ENCODE measurements at regions not wholly inside any gene's neighbourhood (a gene's known extent, or its start where the extent isn't known, plus 50 kb on each side); places are given as distances from the start of the nearest gene placed in this dataset.

GRCh38 chr4:30429813-30430761 is 290.1 kb upstream of the PCDH7 start:
- H2AFZ ChIP-seq = no peak overlapping the region
- no peaks in the 10 kb centered on the region for H3K36me3 ChIP-seq (ENCODE audit: low read depth)
- no peak overlapping the region for H3K9ac ChIP-seq
- H3K79me2 ChIP-seq (ENCODE audit: insufficient read depth) = no peaks in the 10 kb centered on the region
- no peaks in the 10 kb centered on the region for H3K4me1 ChIP-seq (ENCODE audit: insufficient read depth)
- 37 to 40% methylated on average over 6 of the region's 6 CpGs for WGBS, 2 experiments (ENCODE audit: low coverage in 1 of 2, low lambda C conversion rate in 2 of 2, missing lambda C conversion rate in 2 of 2)
- H3K4me2 ChIP-seq (ENCODE audit: unreplicated experiment) = no peak overlapping the region
- in situ Hi-C loops (cut with MboI) = no loop called here
- peaks cover 5% of the 10 kb centered on the region for H3K9me3 ChIP-seq (ENCODE audit: low read depth)
- H3F3A ChIP-seq (ENCODE audit: insufficient read depth) = no peaks in the 10 kb centered on the region
- H3K4me3 ChIP-seq = no peak overlapping the region
- no peaks in the 10 kb centered on the region for H4K20me1 ChIP-seq (ENCODE audit: insufficient read depth)
- no peak overlapping the region for H3K27ac ChIP-seq
- DNase-seq = peak; percentile 65
- H3K27me3 ChIP-seq (replicated peaks; ENCODE audit: insufficient read depth) = no peaks in the 10 kb centered on the region
- no peaks in the 10 kb centered on the region for H3K9me2 ChIP-seq (ENCODE audit: insufficient read depth)
- TF ChIP-seq EZH2 (IDR thresholded peaks at IDR 0.05; ENCODE audit: insufficient read depth, poor library complexity, severe bottlenecking) (no peak), EZH2phosphoT487 (IDR thresholded peaks at IDR 0.05; ENCODE audit: insufficient read depth, low read depth) (no peak)

GRCh38 chr4:30434656-30435055 is 285.5 kb upstream of the PCDH7 start:
- Histone ChIP-seq H3K79me2 (ENCODE audit: insufficient read depth) (no peaks in the 10 kb centered on the region), H2AFZ (no peak overlapping the region), H3K4me1 (ENCODE audit: insufficient read depth) (no peaks in the 10 kb centered on the region), H3K9ac (no peak overlapping the region), H3F3A (ENCODE audit: insufficient read depth) (no peaks in the 10 kb centered on the region), H3K9me2 (ENCODE audit: insufficient read depth) (no peaks in the 10 kb centered on the region), H3K36me3 (ENCODE audit: low read depth) (no peaks in the 10 kb centered on the region), H4K20me1 (ENCODE audit: insufficient read depth) (no peaks in the 10 kb centered on the region), H3K4me2 (ENCODE audit: unreplicated experiment) (no peak overlapping the region), H3K9me3 (ENCODE audit: low read depth) (no peaks in the 10 kb centered on the region), H3K27ac (no peak overlapping the region), H3K4me3 (no peak overlapping the region), H3K27me3 (replicated peaks; ENCODE audit: insufficient read depth) (no peaks in the 10 kb centered on the region)
- no peak for TF ChIP-seq EZH2phosphoT487 (IDR thresholded peaks at IDR 0.05; ENCODE audit: insufficient read depth, low read depth)
- TF ChIP-seq EZH2 (IDR thresholded peaks at IDR 0.05; ENCODE audit: insufficient read depth, poor library complexity, severe bottlenecking) = no peak
- in situ Hi-C loops (cut with MboI) = no loop called here
- DNase-seq = no peak
- WGBS, 2 experiments (ENCODE audit: low coverage in 1 of 2, low lambda C conversion rate in 2 of 2, missing lambda C conversion rate in 2 of 2) = 23 to 30% methylated on average over 2 of the region's 2 CpGs

- Histone ChIP-seq H2AFZ (no peak overlapping the region), H3K9ac (no peak overlapping the region), H3K9me2 (ENCODE audit: insufficient read depth) (no peaks in the 10 kb centered on the region), H3K4me1 (ENCODE audit: insufficient read depth) (no peaks in the 10 kb centered on the region), H4K20me1 (ENCODE audit: insufficient read depth) (no peaks in the 10 kb centered on the region), H3K36me3 (ENCODE audit: low read depth) (no peaks in the 10 kb centered on the region), H3K4me3 (no peak overlapping the region), H3K27me3 (replicated peaks; ENCODE audit: insufficient read depth) (no peaks in the 10 kb centered on the region), H3K27ac (no peak overlapping the region), H3K9me3 (ENCODE audit: low read depth) (no peaks in the 10 kb centered on the region), H3F3A (ENCODE audit: insufficient read depth) (no peaks in the 10 kb centered on the region), H3K4me2 (ENCODE audit: unreplicated experiment) (no peak overlapping the region), H3K79me2 (ENCODE audit: insufficient read depth) (no peaks in the 10 kb centered on the region)
- WGBS, 2 experiments (ENCODE audit: low coverage in 1 of 2, low lambda C conversion rate in 2 of 2, missing lambda C conversion rate in 2 of 2) = 31 to 33% methylated on average over 1 of the region's 1 CpG
- no peak for DNase-seq
- in situ Hi-C loops (cut with MboI) = no loop called here
- TF ChIP-seq EZH2 (IDR thresholded peaks at IDR 0.05; ENCODE audit: insufficient read depth, poor library complexity, severe bottlenecking) = no peak
- TF ChIP-seq EZH2phosphoT487 (IDR thresholded peaks at IDR 0.05; ENCODE audit: insufficient read depth, low read depth) = no peak
Measured at GRCh38 chr4:30436394-30436793, 283.8 kb upstream of the PCDH7 start.

- in situ Hi-C loops (cut with MboI) = no loop called here
- TF ChIP-seq EZH2 (IDR thresholded peaks at IDR 0.05; ENCODE audit: insufficient read depth, poor library complexity, severe bottlenecking) (no peak), EZH2phosphoT487 (IDR thresholded peaks at IDR 0.05; ENCODE audit: insufficient read depth, low read depth) (no peak)
Measured at GRCh38 chr4:30437316-30437715, 282.9 kb upstream of the PCDH7 start.

More at GRCh38 chr4:30437316-30437715, 282.9 kb upstream of the PCDH7 start:
- 16 to 29% methylated on average over 3 of the region's 3 CpGs for WGBS, 2 experiments (ENCODE audit: low coverage in 1 of 2, low lambda C conversion rate in 2 of 2, missing lambda C conversion rate in 2 of 2)
- H3K9me2 ChIP-seq (ENCODE audit: insufficient read depth) = no peaks in the 10 kb centered on the region
- no peaks in the 10 kb centered on the region for H3K36me3 ChIP-seq (ENCODE audit: low read depth)
- no peak overlapping the region for H3K4me2 ChIP-seq (ENCODE audit: unreplicated experiment)
- no peak overlapping the region for H3K9ac ChIP-seq
- H3K4me1 ChIP-seq (ENCODE audit: insufficient read depth) = no peaks in the 10 kb centered on the region
- H3K79me2 ChIP-seq (ENCODE audit: insufficient read depth) = no peaks in the 10 kb centered on the region
- no peak overlapping the region for H2AFZ ChIP-seq
- H3F3A ChIP-seq (ENCODE audit: insufficient read depth) = no peaks in the 10 kb centered on the region
- no peaks in the 10 kb centered on the region for H4K20me1 ChIP-seq (ENCODE audit: insufficient read depth)
- no peak overlapping the region for H3K4me3 ChIP-seq
- H3K9me3 ChIP-seq (ENCODE audit: low read depth) = no peaks in the 10 kb centered on the region
- DNase-seq = no peak
- no peak overlapping the region for H3K27ac ChIP-seq
- H3K27me3 ChIP-seq (replicated peaks; ENCODE audit: insufficient read depth) = no peaks in the 10 kb centered on the region
